A549 (cell line): ENCODE measurements at regions not wholly inside any gene's neighbourhood (a gene's known extent, or its start where the extent isn't known, plus 50 kb on each side); places are given as distances from the start of the nearest gene placed in this dataset.
"Not testable (repeated sequence)": the region's sequence is repeated elsewhere in the genome, so short reads cannot be mapped to it uniquely, and the experiment has no call there.

Experiments used
- ATAC-seq, 2 experiments: fragments of 200-7000 bp in 1 of 2; fragments of >200 bp in 1 of 2; cut with Nextera tagmentation in 1 of 2; cut with Tn5 transposase in 1 of 2; 3 replicates each; pipeline versions ENCODE4 v1.8.0 to v1.9.1; 2018 to 2020; ENCODE audit warnings: mild to moderate bottlenecking in 1 of 2, moderate library complexity in 1 of 2
- CTCF ChIA-PET: fragments of 300-600 bp; sonication (Branson Sonifier 250); formaldehyde crosslinking; extraction: SDS; loops from one replicate; lab custom pipeline; 2021; ENCODE audit warnings: antibody characterized with exemption, inconsistent platforms; lab: Yijun Ruan, JAX
- POLR2A ChIA-PET: fragments of 350-600 bp; formaldehyde crosslinking; extraction: SDS; loops from one replicate; lab custom pipeline; 2021; ENCODE audit warnings: antibody characterized with exemption, inconsistent platforms; lab: Yijun Ruan, JAX
- DNase-seq, 2 experiments: peaks; one replicate each; pipeline versions ENCODE4 v3.0.0 to v3.0.0-alpha.2; 2011 to 2016; ENCODE audit warnings: low read depth in 1 of 2, low spot score in 1 of 2
- FAIRE-seq: peaks from 2 replicates; lab custom pipeline; 2011; peaks lifted over from hg19 to GRCh38; lab: Jason Lieb, UNC
- H3K27ac ChIP-seq, 2 experiments: fragments of >200 bp; sonication (Bioruptor Twin); formaldehyde crosslinking; 3 replicates each; pipeline ENCODE4 v1.5.1; 2016 to 2017
- H3K4me1 ChIP-seq: fragments of >200 bp; sonication (Bioruptor Twin); formaldehyde crosslinking; 3 replicates; pipeline ENCODE4 v1.6.1; 2016
- H3K4me2 ChIP-seq: fragments of >200 bp; sonication (Bioruptor Twin); formaldehyde crosslinking; 3 replicates; pipeline ENCODE4 v1.6.1; 2016
- H3K4me3 ChIP-seq: fragments of >200 bp; sonication (Bioruptor Twin); formaldehyde crosslinking; 3 replicates; pipeline ENCODE4 v1.5.1; 2016
- H3K9me3 ChIP-seq: fragments of >200 bp; sonication (Bioruptor Twin); formaldehyde crosslinking; 3 replicates; pipeline ENCODE4 v1.6.1; 2016
- ATOH8 ChIP-seq: fragments of 250-450 bp; sonication (Bioruptor Pico); IDR thresholded peaks from 2 replicates; pipeline ENCODE4 v1.5.0; 2020; ENCODE audit warnings: low read depth, mild to moderate bottlenecking, moderate library complexity
- BCL3 ChIP-seq: fragments of >200 bp; sonication (Bioruptor Twin); formaldehyde crosslinking; IDR thresholded peaks from 3 replicates; pipeline ENCODE4 v1.6.1; 2016
- E2F6 ChIP-seq: IDR thresholded peaks from 2 replicates; pipeline ENCODE4 v1.6.1; 2012; ENCODE audit warnings: low read depth, borderline replicate concordance
- EHF ChIP-seq: fragments of 250-450 bp; sonication (Bioruptor Pico); IDR thresholded peaks from 2 replicates; pipeline ENCODE4 v1.5.0; 2020; ENCODE audit warnings: mild to moderate bottlenecking
- EP300 ChIP-seq, 2 experiments: fragments of >200 bp; sonication (Bioruptor Twin); formaldehyde crosslinking; IDR thresholded peaks; 2 replicates in 1 of 2; 3 replicates in 1 of 2; pipeline ENCODE4 v1.6.1; 2016 to 2017
- ESRRA ChIP-seq: fragments of 150-350 bp; IDR thresholded peaks from 2 replicates; pipeline ENCODE4 v1.6.1; 2014; ENCODE audit warnings: mild to moderate bottlenecking, low read length, borderline replicate concordance
- FOSB ChIP-seq: fragments of 250-450 bp; sonication (Bioruptor Pico); IDR thresholded peaks from 2 replicates; pipeline ENCODE4 v1.5.0; 2020; ENCODE audit warnings: mild to moderate bottlenecking, moderate library complexity
- FOSL2 ChIP-seq, 2 experiments: fragments of 450-650 bp in 1 of 2; fragments of >200 bp in 1 of 2; sonication (Bioruptor Twin) in 1 of 2; formaldehyde crosslinking; IDR thresholded peaks; 2 replicates each; pipeline versions ENCODE4 v1.5.0 to v1.6.1; 2016 to 2020; ENCODE audit warnings: mild to moderate bottlenecking in 1 of 2, moderate library complexity in 1 of 2
- HEYL ChIP-seq: fragments of 250-450 bp; sonication (Bioruptor Pico); IDR thresholded peaks from 2 replicates; pipeline ENCODE4 v1.8.0; 2021; ENCODE audit warnings: mild to moderate bottlenecking, moderate library complexity
- HMGXB4 ChIP-seq: fragments of 250-450 bp; sonication (Bioruptor Pico); IDR thresholded peaks from 2 replicates; pipeline ENCODE4 v1.5.0; 2021; ENCODE audit warnings: mild to moderate bottlenecking, moderate library complexity, borderline replicate concordance
- HOXA7 ChIP-seq: fragments of 250-450 bp; sonication (Bioruptor Pico); IDR thresholded peaks from 2 replicates; pipeline ENCODE4 v1.5.0; 2020; ENCODE audit warnings: mild to moderate bottlenecking, moderate library complexity
- HOXB13 ChIP-seq: fragments of 250-450 bp; sonication (Bioruptor Pico); IDR thresholded peaks from 2 replicates; pipeline ENCODE4 v1.5.0; 2020; ENCODE audit warnings: low read depth, mild to moderate bottlenecking, moderate library complexity
- HOXB5 ChIP-seq: fragments of 250-450 bp; sonication (Bioruptor Pico); IDR thresholded peaks from 2 replicates; pipeline ENCODE4 v1.5.0; 2020; ENCODE audit warnings: mild to moderate bottlenecking, moderate library complexity
- JUN ChIP-seq, 2 experiments: fragments of >200 bp; sonication (Bioruptor Twin); formaldehyde crosslinking; IDR thresholded peaks; 2 replicates in 1 of 2; 3 replicates in 1 of 2; pipeline ENCODE4 v1.6.1; 2016 to 2017
- KDM1A ChIP-seq: fragments of 200-600 bp; sonication (generic); IDR thresholded peaks from 2 replicates; pipeline ENCODE4 v1.6.1; 2016; ENCODE audit warnings: low read depth, mild to moderate bottlenecking
- KDM5A ChIP-seq: fragments of 200-600 bp; sonication (generic); IDR thresholded peaks from 2 replicates; pipeline ENCODE4 v1.6.1; 2016; ENCODE audit warnings: antibody characterized with exemption, mild to moderate bottlenecking
- NFE2L2 ChIP-seq: fragments of 150-350 bp; conservative IDR thresholded peaks from 2 replicates; pipeline ENCODE4 v1.6.1; 2014; ENCODE audit warnings: low read length
- NPAS2 ChIP-seq: fragments of 250-450 bp; sonication (Bioruptor Pico); IDR thresholded peaks from 2 replicates; pipeline ENCODE4 v1.8.0; 2022; ENCODE audit warnings: mild to moderate bottlenecking, moderate library complexity, borderline replicate concordance
- PHF8 ChIP-seq: fragments of 200-600 bp; sonication (generic); IDR thresholded peaks from 2 replicates; pipeline ENCODE4 v1.6.1; 2016; ENCODE audit warnings: low read depth, mild to moderate bottlenecking, antibody characterized with exemption, moderate library complexity, borderline replicate concordance
- RAD21 ChIP-seq, 2 experiments: fragments of >200 bp in 1 of 2; sonication (Bioruptor Twin) in 1 of 2; formaldehyde crosslinking in 1 of 2; IDR thresholded peaks in 1 of 2; conservative IDR thresholded peaks in 1 of 2; 2 replicates in 1 of 2; 3 replicates in 1 of 2; pipeline ENCODE4 v1.6.1; 2012 to 2018; ENCODE audit warnings: inconsistent platforms in 1 of 2
- RARB ChIP-seq: fragments of 250-450 bp; sonication (Bioruptor Pico); IDR thresholded peaks from 2 replicates; pipeline ENCODE4 v1.8.0; 2021; ENCODE audit warnings: mild to moderate bottlenecking, moderate library complexity
- TFCP2L1 ChIP-seq: fragments of 250-450 bp; sonication (Bioruptor Pico); IDR thresholded peaks from 2 replicates; pipeline ENCODE4 v1.5.0; 2021; ENCODE audit warnings: mild to moderate bottlenecking
- ZSCAN20 ChIP-seq: fragments of 250-450 bp; sonication (Bioruptor Pico); IDR thresholded peaks from 2 replicates; pipeline ENCODE4 v1.8.0; 2022; ENCODE audit warnings: mild to moderate bottlenecking, moderate library complexity
- WGBS: methylation state at CpG from one replicate; pipeline ENCODE4 v1.1.6; 2017; ENCODE audit errors: missing lambda C conversion rate; 5-methylcytosine and 5-hydroxymethylcytosine counted together

GRCh38 chr4:132691668-132692067, 457.4 kb upstream of the PCDH10 start:
- FAIRE-seq: no peak

GRCh38 chr4:132694775-132695174, 454.3 kb upstream of the PCDH10 start:
- POLR2A ChIA-PET: no interaction called here
- FAIRE-seq (no peak), ATAC-seq (no peak), DNase-seq (no peak)
- Histone ChIP-seq H3K9me3 (0 out of 3 replicates have a peak, but pooled peaks cover 2% of the 10 kb centered on the region), H3K4me3 (no peak overlapping the region), H3K4me1 (no peaks in the 10 kb centered on the region), H3K27ac (no peak overlapping the region), H3K4me2 (no peak overlapping the region)
- no peak for TF ChIP-seq HOXB13 (CRISPR knock-in tag)
- TF ChIP-seq NFE2L2: no peak
- no peak for TF ChIP-seq FOSL2 (IDR thresholded peaks at IDR 0.05)
- no peak for TF ChIP-seq FOSL2 (CRISPR knock-in tag; IDR thresholded peaks at IDR 0.05)
- no peak for TF ChIP-seq HMGXB4 (CRISPR knock-in tag)
- TF ChIP-seq EHF (CRISPR knock-in tag): no peak
- TF ChIP-seq ZSCAN20 (CRISPR knock-in tag): no peak
- no peak for TF ChIP-seq HOXB5
- TF ChIP-seq PHF8: no peak
- no peak for TF ChIP-seq KDM5A
- no peak for TF ChIP-seq TFCP2L1
- TF ChIP-seq JUN (IDR thresholded peaks at IDR 0.05): no peak
- no peak for TF ChIP-seq FOSB (CRISPR knock-in tag)
- TF ChIP-seq RAD21 (conservative IDR thresholded peaks at IDR 0.05 in 1 of 2, IDR thresholded peaks at IDR 0.05 in 1 of 2): no peak
- no peak for TF ChIP-seq BCL3
- no peak for TF ChIP-seq ESRRA
- no peak for TF ChIP-seq RARB (CRISPR knock-in tag)
- no peak for TF ChIP-seq E2F6
- TF ChIP-seq KDM1A: no peak
- no peak for TF ChIP-seq EP300 (IDR thresholded peaks at IDR 0.05)
- CTCF ChIA-PET: no interaction called here

More at GRCh38 chr4:132691668-132692067, 457.4 kb upstream of the PCDH10 start:
- Histone ChIP-seq H3K9me3 (0 out of 3 replicates have a peak, but pooled peaks cover 2% of the 10 kb centered on the region), H3K27ac (no peak overlapping the region), H3K4me3 (no peak overlapping the region), H3K4me2 (no peak overlapping the region), H3K4me1 (no peaks in the 10 kb centered on the region)
- 0% methylated on average over 2 of the region's 2 CpGs for WGBS
- no peak for TF ChIP-seq HOXA7 (CRISPR knock-in tag)
- TF ChIP-seq PHF8: no peak
- TF ChIP-seq HEYL (CRISPR knock-in tag): no peak
- no peak for TF ChIP-seq FOSL2 (IDR thresholded peaks at IDR 0.05)
- TF ChIP-seq FOSL2 (CRISPR knock-in tag; IDR thresholded peaks at IDR 0.05): no peak
- no peak for TF ChIP-seq ATOH8 (CRISPR knock-in tag)
- TF ChIP-seq NPAS2: no peak
- no peak for TF ChIP-seq BCL3
- DNase-seq: no peak
- ChIA-PET POLR2A (no interaction called here), CTCF (no interaction called here)
- ATAC-seq: no peak

GRCh38 chr4:132697505-132697904, 451.6 kb upstream of the PCDH10 start:
- H3K4me3 ChIP-seq, H3K9me3 ChIP-seq, H3K4me2 ChIP-seq, H3K27ac ChIP-seq, H3K4me1 ChIP-seq, CTCF ChIA-PET, FAIRE-seq, DNase-seq, ATAC-seq: not testable (repeated sequence)
- POLR2A ChIA-PET: interaction anchor here (0.7 kb wide), 1 partner anchor 435 kb away, joined by 3 read pairs; no protein-coding TSS in a partner anchor
- 36% methylated on average over 4 of the region's 4 CpGs for WGBS
